Eye (tissue), 1 donor: ENCODE measurements at regions not wholly inside any gene's neighbourhood (a gene's known extent, or its start where the extent isn't known, plus 50 kb on each side); places are given as distances from the start of the nearest gene placed in this dataset.
"Not testable (repeated sequence)": the region's sequence is repeated elsewhere in the genome, so short reads cannot be mapped to it uniquely, and the experiment has no call there.

Experiments used
- DNase-seq: peaks from one replicate; pipeline ENCODE4 v3.0.0-alpha.2; 2015

- no peak for DNase-seq
Observed at GRCh38 chr12:28693565-28694219, 455.4 kb upstream of the FAR2 start.

DNA sequence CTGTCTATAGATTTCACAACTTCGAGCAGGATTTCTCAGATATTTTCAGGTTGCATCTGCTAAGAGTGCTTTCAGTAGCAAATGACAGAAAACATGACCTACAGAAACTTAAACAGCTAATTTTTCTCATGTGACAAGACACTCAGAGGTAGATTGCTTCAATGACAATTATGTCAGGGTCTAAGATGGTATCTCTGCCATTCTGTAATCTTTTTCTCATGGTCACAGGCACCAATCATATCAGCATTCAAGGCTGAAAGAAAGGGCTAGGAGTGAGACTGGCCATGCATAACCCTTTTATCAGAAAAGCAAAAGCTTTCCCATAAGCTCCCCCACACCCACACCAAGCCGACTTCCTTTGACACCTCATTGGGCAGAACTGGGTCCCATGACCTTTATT lies 450.5 kb upstream of the FAR2 start:
- no peak for DNase-seq

GRCh38 chr12:28699029-28699428 lies 450.0 kb upstream of the FAR2 start:
- no peak for DNase-seq

DNA sequence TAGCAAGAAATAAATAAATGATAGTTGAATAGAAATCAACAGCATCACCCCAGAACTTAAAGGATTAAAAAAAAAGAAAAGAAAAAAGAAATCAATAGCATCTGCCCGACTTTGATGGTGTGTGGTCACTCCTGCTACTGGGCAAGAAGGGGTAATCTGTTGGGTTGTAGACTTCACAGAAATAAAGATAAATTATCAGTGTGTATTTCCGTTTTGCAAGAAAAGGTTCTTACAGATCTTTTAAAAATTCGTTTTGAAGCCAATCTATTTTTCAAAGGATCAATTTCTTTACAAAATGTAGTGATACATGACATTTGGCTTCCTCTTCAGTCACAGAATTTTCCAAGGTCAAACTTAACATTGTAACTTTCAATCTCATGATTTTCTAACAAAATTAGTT lies 448.9 kb upstream of the FAR2 start:
- DNase-seq, result no peak

- DNase-seq, result no peak
Observed at GRCh38 chr12:28704477-28705169, 444.5 kb upstream of the FAR2 start.

DNA sequence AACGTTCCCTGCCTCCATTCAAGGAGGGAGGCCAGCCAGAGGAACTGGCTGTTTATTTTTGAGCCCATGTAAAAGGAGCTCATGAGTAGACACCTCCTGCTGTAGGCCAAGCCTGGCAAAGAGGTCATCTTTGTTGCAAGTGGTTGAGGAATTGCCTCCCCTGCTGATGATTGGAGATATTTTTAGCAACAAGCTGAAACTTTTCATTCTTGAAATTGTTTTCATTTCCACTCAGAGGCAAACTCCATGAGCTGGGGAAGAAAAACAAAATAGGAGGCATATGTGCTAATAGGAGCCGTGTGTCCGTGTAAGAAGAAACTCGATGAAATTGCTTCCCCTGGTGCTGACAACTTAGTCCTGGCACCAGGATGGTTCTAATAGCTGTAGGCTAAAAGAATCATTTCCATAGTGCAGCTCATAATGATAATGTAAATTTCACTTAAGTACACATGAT lies 440.1 kb upstream of the FAR2 start:
- DNase-seq, result peak; percentile 7

GRCh38 chr12:28709986-28710685 lies 438.9 kb upstream of the FAR2 start:
- DNase-seq, result no peak

DNA sequence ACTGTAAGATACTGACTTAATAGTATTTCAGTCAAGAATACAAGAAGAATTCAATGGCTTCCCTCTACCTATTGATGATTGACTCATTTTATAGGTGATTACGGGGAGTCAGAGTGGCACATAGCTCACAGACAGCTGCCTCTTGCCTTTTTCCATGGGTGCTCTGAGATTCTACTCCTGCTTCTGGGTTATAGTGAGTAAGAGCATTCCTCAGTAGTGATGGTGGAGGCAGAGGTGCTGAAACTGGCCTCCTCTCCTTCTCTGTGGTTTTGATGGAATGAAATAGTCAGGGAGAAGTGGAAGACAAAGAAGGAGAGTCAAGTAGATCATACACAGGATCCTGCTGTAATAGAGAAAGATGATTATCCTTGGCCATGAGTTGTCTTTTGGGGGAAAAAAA lies 438.2 kb upstream of the FAR2 start:
- DNase-seq, result no peak

GRCh38 chr12:28711421-28711820 lies 437.7 kb upstream of the FAR2 start:
- no peak for DNase-seq

DNA sequence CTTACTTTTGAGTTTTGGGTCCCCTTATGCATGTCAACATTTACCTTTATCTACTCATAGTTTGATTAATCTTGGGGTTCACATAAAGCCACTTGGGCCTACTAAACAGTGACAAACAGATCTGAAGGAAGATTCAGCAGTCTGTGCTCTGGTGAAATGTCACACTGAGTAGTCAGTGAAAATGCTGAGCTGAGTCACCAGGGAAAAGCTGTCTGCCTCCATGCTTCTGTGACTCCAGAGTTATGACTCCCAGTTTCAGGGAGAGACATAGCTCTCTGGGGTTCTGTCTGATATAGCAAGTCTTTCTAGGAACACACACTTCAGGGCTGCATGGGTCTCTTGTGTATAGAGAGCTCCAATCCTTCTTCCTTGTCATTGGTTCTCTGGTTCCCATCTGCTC lies 406.3 kb upstream of the FAR2 start:
- no peak for DNase-seq

DNA sequence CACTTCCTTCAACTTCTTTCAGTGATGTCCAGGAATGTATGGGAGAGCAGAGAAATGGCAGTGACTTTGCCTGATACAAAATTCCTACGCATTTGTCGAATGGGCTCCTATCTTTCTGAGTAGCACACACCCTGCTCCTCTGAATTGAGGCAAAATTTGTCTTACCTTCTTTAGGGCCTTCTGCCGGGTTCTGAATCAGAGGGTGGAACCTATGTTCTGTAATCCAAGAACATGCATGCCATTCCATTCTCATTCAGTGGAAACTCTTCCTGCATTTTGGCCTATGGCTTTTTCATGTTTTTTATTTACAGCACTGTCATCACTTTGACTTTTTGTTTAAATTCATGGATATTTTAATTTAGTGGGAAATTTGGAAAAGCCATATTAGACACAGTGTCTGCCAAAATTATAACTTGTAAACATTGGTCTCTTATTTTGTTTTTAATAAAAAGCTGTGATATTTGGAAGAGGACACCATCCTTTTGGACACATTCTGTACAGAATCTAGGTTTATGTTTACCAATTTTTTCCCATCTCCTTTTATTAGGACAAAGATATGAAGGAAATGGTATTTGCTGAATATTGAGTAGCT lies 402.2 kb upstream of the FAR2 start:
- DNase-seq, result no peak

GRCh38 chr12:28750946-28751685 lies 398.0 kb upstream of the FAR2 start:
- no peak for DNase-seq

GRCh38 chr12:28755027-28755426 lies 394.1 kb upstream of the FAR2 start:
- no peak for DNase-seq

DNA sequence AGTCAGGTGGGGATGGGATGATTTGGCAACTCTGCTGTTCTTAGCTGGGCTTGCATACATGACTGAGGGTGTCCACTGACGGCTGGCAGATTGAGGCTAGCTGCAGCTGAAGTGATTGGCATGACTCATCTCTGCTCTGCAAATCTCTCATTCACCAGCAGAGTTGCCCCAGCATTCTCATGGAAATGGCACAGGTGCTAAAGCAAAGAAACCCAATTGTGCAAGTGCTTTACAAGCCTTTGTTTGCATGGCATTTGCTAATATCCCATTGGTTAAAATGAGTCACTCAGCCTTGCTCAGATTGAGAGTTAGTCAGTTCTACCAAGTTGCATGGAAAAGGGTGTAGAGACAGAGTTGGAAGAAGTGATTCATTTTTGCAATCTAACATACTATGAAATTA lies 389.7 kb upstream of the FAR2 start:
- DNase-seq, result no peak

- DNase-seq, result not testable (repeated sequence)
Observed at GRCh38 chr12:28760040-28760903, 388.8 kb upstream of the FAR2 start.

- not testable (repeated sequence) for DNase-seq
Observed at GRCh38 chr12:28761897-28762296, 387.2 kb upstream of the FAR2 start.

DNA sequence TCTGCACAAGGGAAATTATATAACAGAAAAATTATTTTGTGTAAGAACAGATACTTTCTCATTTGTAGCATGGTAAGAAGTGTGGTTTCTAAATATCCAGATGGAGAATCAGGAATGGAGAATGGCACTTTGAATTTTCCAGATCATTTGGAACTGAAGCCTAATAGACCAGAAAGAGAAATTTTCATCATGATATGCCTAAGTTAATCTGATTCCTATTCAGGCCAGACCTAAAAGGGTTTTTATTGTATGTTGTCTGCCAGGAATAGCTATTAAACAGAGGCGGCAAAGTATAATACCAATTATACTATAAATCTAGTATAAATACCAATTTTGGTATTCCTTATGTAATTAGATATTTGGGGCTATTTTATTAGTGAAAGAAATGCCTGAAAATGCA lies 382.7 kb upstream of the FAR2 start:
- DNase-seq, result no peak

DNA sequence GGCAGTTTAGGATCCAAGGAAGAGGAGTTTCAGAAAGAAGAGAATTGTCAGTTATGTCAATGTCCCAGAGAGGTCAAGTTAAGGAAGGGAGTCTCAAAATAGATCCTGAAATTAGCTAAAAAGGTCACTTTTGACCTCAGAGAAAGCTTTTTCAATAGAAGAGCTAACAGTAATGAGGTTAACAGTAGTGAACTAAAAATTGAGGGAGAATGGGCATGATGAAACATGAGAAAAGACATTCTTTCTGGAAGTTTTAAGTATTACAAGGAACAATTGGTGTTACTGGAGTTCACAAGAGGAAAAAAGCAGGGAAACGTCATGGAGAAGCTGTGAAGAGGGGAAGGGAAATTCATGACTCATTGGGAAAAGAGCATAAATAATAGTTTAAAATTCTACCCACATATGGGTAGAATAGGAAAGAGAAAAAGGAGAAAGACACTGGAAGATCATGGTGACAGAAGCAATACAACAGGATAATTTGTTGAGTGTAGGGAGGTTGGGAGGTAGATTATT lies 381.2 kb upstream of the FAR2 start:
- no peak for DNase-seq

- DNase-seq, result no peak
Observed at GRCh38 chr12:28770322-28770721, 378.8 kb upstream of the FAR2 start.

DNA sequence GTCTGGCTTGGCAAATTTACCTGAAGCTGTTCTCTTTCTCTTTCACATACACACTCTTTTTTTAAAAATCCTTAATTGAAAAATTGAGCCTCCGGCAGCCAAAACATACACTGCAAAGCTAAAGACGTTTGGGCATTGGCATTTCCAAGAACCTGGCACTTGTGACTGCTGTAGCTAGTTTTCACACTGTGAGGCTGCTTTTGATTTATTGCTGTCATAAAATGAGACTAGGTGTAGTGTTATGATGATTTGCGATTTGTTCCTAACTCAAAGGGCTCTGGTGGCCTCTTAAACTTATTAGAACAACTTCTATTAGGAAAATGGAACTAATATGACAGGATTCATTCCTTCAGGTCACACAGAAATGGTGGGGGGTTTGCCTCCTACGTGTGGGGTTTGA lies 377.1 kb upstream of the FAR2 start:
- DNase-seq, result no peak

- no peak for DNase-seq
Observed at GRCh38 chr12:28775556-28775955, 373.5 kb upstream of the FAR2 start.

GRCh38 chr12:28776220-28776619 lies 372.9 kb upstream of the FAR2 start:
- no peak for DNase-seq
